CD4-positive, alpha-beta T cell treated with Interferon alpha-2 for 1 hour (primary cell): ENCODE measurements at regions not wholly inside any gene's neighbourhood (a gene's known extent, or its start where the extent isn't known, plus 50 kb on each side); places are given as distances from the start of the nearest gene placed in this dataset.

ENCODE experiments used
- DNase-seq, 2 donors: peaks; one replicate each; pipeline ENCODE4 v3.0.0-alpha.2; 2020 to 2022

- DNase-seq, result no peak
Observed at GRCh38 chr12:94748726-94749421, 98.5 kb upstream of the TMCC3 start.

- no peak for DNase-seq
Observed at GRCh38 chr12:94745562-94745961, 95.2 kb upstream of the TMCC3 start.

GRCh38 chr12:94743174-94743573 lies 92.8 kb upstream of the TMCC3 start:
- no peak for DNase-seq

- no peak for DNase-seq
Observed at GRCh38 chr12:94740601-94741362, 90.4 kb upstream of the TMCC3 start.

- no peak for DNase-seq
Observed at GRCh38 chr12:94736820-94737219, 86.5 kb upstream of the TMCC3 start.

GRCh38 chr12:94736004-94736403 lies 85.6 kb upstream of the TMCC3 start:
- DNase-seq, result no peak

- no peak for DNase-seq
Observed at GRCh38 chr12:94733727-94734126, 83.4 kb upstream of the TMCC3 start.

GRCh38 chr12:94732367-94732990 lies 82.1 kb upstream of the TMCC3 start:
- no peak for DNase-seq

GRCh38 chr12:94731733-94732360 lies 81.5 kb upstream of the TMCC3 start:
- no peak for DNase-seq

- no peak for DNase-seq
Observed at GRCh38 chr12:94730847-94731246, 80.5 kb upstream of the TMCC3 start.

GRCh38 chr12:94726236-94726835 lies 76.0 kb upstream of the TMCC3 start:
- DNase-seq, result no peak

GRCh38 chr12:94725375-94726168 lies 75.2 kb upstream of the TMCC3 start:
- DNase-seq, result peak; percentile 9 to 42

GRCh38 chr12:94722664-94723063 lies 72.3 kb upstream of the TMCC3 start:
- no peak for DNase-seq

- DNase-seq, result peak in 1 of 2 donors; percentile 15
Observed at GRCh38 chr12:94721173-94721572, 70.8 kb upstream of the TMCC3 start.

GRCh38 chr12:94718114-94718513 lies 67.8 kb upstream of the TMCC3 start:
- DNase-seq, result no peak

GRCh38 chr12:94717656-94718055 lies 67.3 kb upstream of the TMCC3 start:
- DNase-seq, result no peak

GRCh38 chr12:94717108-94717507 lies 66.8 kb upstream of the TMCC3 start:
- no peak for DNase-seq

- no peak for DNase-seq
Observed at GRCh38 chr12:94716339-94716738, 66.0 kb upstream of the TMCC3 start.

- DNase-seq, result no peak
Observed at GRCh38 chr12:94714378-94715114, 64.2 kb upstream of the TMCC3 start.

GRCh38 chr12:94712815-94713515 lies 62.6 kb upstream of the TMCC3 start:
- DNase-seq, result no peak

GRCh38 chr12:94710933-94711332 lies 60.6 kb upstream of the TMCC3 start:
- peak; percentile 18 to 36 for DNase-seq
